Upper lobe of right lung (tissue), 1 donor: ENCODE measurements at regions not wholly inside any gene's neighbourhood (a gene's known extent, or its start where the extent isn't known, plus 50 kb on each side); places are given as distances from the start of the nearest gene placed in this dataset.

Experiments
- ATAC-seq: fragments of 200-7000 bp; cut with Tn5 transposase; one replicate; pipeline ENCODE4 v1.9.1; 2020; ENCODE audit warnings: mild to moderate bottlenecking, moderate library complexity
- DNase-seq: peaks from one replicate; pipeline ENCODE4 v3.0.0-alpha.2; 2020
- H3K27ac ChIP-seq: fragments of 200-600 bp; one replicate; pipeline ENCODE4 v1.8.0; 2022
- H3K27me3 ChIP-seq: fragments of 200-600 bp; one replicate; pipeline ENCODE4 v1.8.0; 2022; ENCODE audit warnings: mild to moderate bottlenecking
- H3K36me3 ChIP-seq: fragments of 200-600 bp; one replicate; pipeline ENCODE4 v1.8.0; 2022
- H3K4me1 ChIP-seq: fragments of 200-600 bp; one replicate; pipeline ENCODE4 v1.8.0; 2022
- H3K4me3 ChIP-seq: fragments of 200-600 bp; one replicate; pipeline ENCODE4 v1.8.0; 2022; ENCODE audit warnings: mild to moderate bottlenecking
- H3K9me3 ChIP-seq: fragments of 200-600 bp; one replicate; pipeline ENCODE4 v1.8.0; 2022
- CTCF ChIP-seq: fragments of 200-600 bp; IDR thresholded peaks from one replicate; pipeline ENCODE4 v1.8.0; 2022; ENCODE audit warnings: antibody characterized with exemption
- intact Hi-C: fragments of 100-400 bp; cut with DNase I; formaldehyde crosslinking; loops from one replicate; pipeline ENCODE4 v1.11.0; 2022
- donor health status: DM: no; HTN: yes; CAD: no; lungs with severe emphysema.

GRCh38 chr6:94041945-94042709, 622.8 kb upstream of the EPHA7 start:
- no peak overlapping the region for H3K4me3 ChIP-seq
- H3K27me3 ChIP-seq = no peaks in the 10 kb centered on the region
- H3K9me3 ChIP-seq = no peaks in the 10 kb centered on the region
- no peak for TF ChIP-seq CTCF
- no peak for DNase-seq
- intact Hi-C loops = no loop called here
- no peak overlapping the region for H3K27ac ChIP-seq
- no peak for ATAC-seq
- H3K36me3 ChIP-seq = no peaks in the 10 kb centered on the region
- no peaks in the 10 kb centered on the region for H3K4me1 ChIP-seq

- no peak overlapping the region for H3K4me3 ChIP-seq
- no peak for DNase-seq
- H3K36me3 ChIP-seq = no peaks in the 10 kb centered on the region
- no peaks in the 10 kb centered on the region for H3K27me3 ChIP-seq
- no peaks in the 10 kb centered on the region for H3K9me3 ChIP-seq
- intact Hi-C loops = no loop called here
- no peak for TF ChIP-seq CTCF
- H3K27ac ChIP-seq = no peak overlapping the region
- no peaks in the 10 kb centered on the region for H3K4me1 ChIP-seq
- ATAC-seq = no peak
Measured at GRCh38 chr6:94036024-94036423, 616.7 kb upstream of the EPHA7 start.

- ATAC-seq = no peak
- no peaks in the 10 kb centered on the region for H3K36me3 ChIP-seq
- DNase-seq = no peak
- H3K9me3 ChIP-seq = no peaks in the 10 kb centered on the region
- H3K4me3 ChIP-seq = no peak overlapping the region
- H3K27me3 ChIP-seq = no peaks in the 10 kb centered on the region
- TF ChIP-seq CTCF = no peak
- intact Hi-C loops = no loop called here
- H3K4me1 ChIP-seq = no peaks in the 10 kb centered on the region
- H3K27ac ChIP-seq = no peak overlapping the region
Measured at GRCh38 chr6:94027374-94027773, 608.0 kb upstream of the EPHA7 start.

- Histone ChIP-seq H3K27ac (no peak overlapping the region), H3K27me3 (no peaks in the 10 kb centered on the region), H3K9me3 (no peaks in the 10 kb centered on the region), H3K36me3 (no peaks in the 10 kb centered on the region), H3K4me3 (no peak overlapping the region), H3K4me1 (no peaks in the 10 kb centered on the region)
- no peak for DNase-seq
- intact Hi-C loops = no loop called here
- no peak for TF ChIP-seq CTCF
- ATAC-seq = no peak
Measured at GRCh38 chr6:94026575-94026974, 607.2 kb upstream of the EPHA7 start.

- Histone ChIP-seq H3K4me3 (no peak overlapping the region), H3K4me1 (no peaks in the 10 kb centered on the region), H3K9me3 (no peaks in the 10 kb centered on the region), H3K27me3 (no peaks in the 10 kb centered on the region), H3K27ac (no peak overlapping the region), H3K36me3 (no peaks in the 10 kb centered on the region)
- TF ChIP-seq CTCF = no peak
- intact Hi-C loops = no loop called here
- DNase-seq (no peak), ATAC-seq (no peak)
Measured at GRCh38 chr6:94005835-94006234, 586.5 kb upstream of the EPHA7 start.

GRCh38 chr6:93992976-93993375, 573.6 kb upstream of the EPHA7 start:
- intact Hi-C loops = no loop called here
- ATAC-seq (no peak), DNase-seq (no peak)

More at GRCh38 chr6:93992976-93993375, 573.6 kb upstream of the EPHA7 start:
- Histone ChIP-seq H3K27me3 (no peaks in the 10 kb centered on the region), H3K27ac (no peak overlapping the region), H3K36me3 (no peaks in the 10 kb centered on the region), H3K9me3 (no peaks in the 10 kb centered on the region), H3K4me3 (no peak overlapping the region), H3K4me1 (no peaks in the 10 kb centered on the region)
- no peak for TF ChIP-seq CTCF
